HEK293 (cell line): ENCODE measurements at regions not wholly inside any gene's neighbourhood (a gene's known extent, or its start where the extent isn't known, plus 50 kb on each side); places are given as distances from the start of the nearest gene placed in this dataset.

Experiments used
- CTCF ChIA-PET: fragments of 350-600 bp; formaldehyde crosslinking; extraction: SDS; loops from one replicate; lab custom pipeline; 2021; ENCODE audit warnings: antibody characterized with exemption; lab: Yijun Ruan, JAX
- POLR2A ChIA-PET: fragments of 300-600 bp; formaldehyde crosslinking; extraction: SDS; loops from one replicate; lab custom pipeline; 2020; ENCODE audit warnings: antibody characterized with exemption, inconsistent platforms; lab: Yijun Ruan, JAX
- H3K27ac ChIP-seq: fragments of 200-500 bp; sonication (Bioruptor generic); 2 replicates; pipeline ENCODE4 v1.5.1; 2014; ENCODE audit warnings: low read depth, low read length, control low read depth, inconsistent platforms; ENCODE audit errors: extremely low read depth
- H3K36me3 ChIP-seq, 2 experiments: fragments of 200-500 bp in 1 of 2; sonication (Bioruptor generic) in 1 of 2; 1 replicate in 1 of 2; 2 replicates in 1 of 2; pipeline ENCODE4 v1.5.1; 2014 to 2017; ENCODE audit warnings: inconsistent platforms in 2 of 2, low read length in 2 of 2; ENCODE audit not compliant: control insufficient read depth in 2 of 2, insufficient read depth in 1 of 2
- H3K4me1 ChIP-seq: fragments of 200-500 bp; sonication (Bioruptor generic); 2 replicates; pipeline ENCODE4 v1.5.1; 2014; ENCODE audit warnings: mild to moderate bottlenecking, low read length, inconsistent platforms; ENCODE audit not compliant: control insufficient read depth, insufficient read depth
- H3K4me3 ChIP-seq: 2 replicates; pipeline ENCODE4 v1.5.1; 2011; ENCODE audit warnings: low read depth, mild to moderate bottlenecking, control low read depth, low read length, moderate library complexity
- H3K9me3 ChIP-seq: fragments of 200-500 bp; sonication (Bioruptor generic); 2 replicates; pipeline ENCODE4 v1.5.1; 2014; ENCODE audit warnings: low read depth, low read length, inconsistent platforms; ENCODE audit not compliant: control insufficient read depth, insufficient read depth
- BCL11A ChIP-seq: fragments of 450-650 bp; formaldehyde crosslinking; IDR thresholded peaks from 2 replicates; pipeline ENCODE4 v1.5.1; 2016; ENCODE audit warnings: low read depth, missing biosample characterization, missing genetic modification characterization
- HOXD13 ChIP-seq: sonication (generic); formaldehyde crosslinking; IDR thresholded peaks from 2 replicates; pipeline ENCODE4 v1.8.0; 2022; ENCODE audit warnings: missing genetic modification reagents, borderline replicate concordance
- KLF8 ChIP-seq: fragments of 450-650 bp; formaldehyde crosslinking; IDR thresholded peaks from 2 replicates; pipeline ENCODE4 v1.5.1; 2016; ENCODE audit warnings: missing biosample characterization, missing genetic modification characterization
- PRDM6 ChIP-seq: fragments of 450-650 bp; formaldehyde crosslinking; IDR thresholded peaks from 2 replicates; pipeline ENCODE4 v1.5.1; 2017; ENCODE audit warnings: missing biosample characterization, missing genetic modification characterization
- ZBTB26 ChIP-seq: fragments of 450-650 bp; formaldehyde crosslinking; optimal IDR thresholded peaks from 2 replicates; pipeline ENCODE3; 2016; ENCODE audit warnings: missing biosample characterization, mild to moderate bottlenecking, missing genetic modification characterization
- ZFHX2 ChIP-seq: fragments of 450-650 bp; formaldehyde crosslinking; conservative IDR thresholded peaks from 2 replicates; pipeline ENCODE4 v1.5.1; 2016; ENCODE audit warnings: missing biosample characterization, missing genetic modification characterization
- ZNF133 ChIP-seq: fragments of 450-650 bp; formaldehyde crosslinking; IDR thresholded peaks from 2 replicates; pipeline ENCODE4 v1.5.1; 2016; ENCODE audit warnings: missing biosample characterization, missing genetic modification characterization
- ZNF140 ChIP-seq: fragments of 450-650 bp; formaldehyde crosslinking; IDR thresholded peaks from 2 replicates; pipeline ENCODE4 v1.5.1; 2016; ENCODE audit warnings: missing biosample characterization, missing genetic modification characterization
- ZNF16 ChIP-seq: fragments of 450-650 bp; formaldehyde crosslinking; IDR thresholded peaks from 2 replicates; pipeline ENCODE4 v1.5.1; 2016; ENCODE audit warnings: low read depth, missing biosample characterization, missing genetic modification characterization
- ZNF221 ChIP-seq: fragments of 450-650 bp; formaldehyde crosslinking; IDR thresholded peaks from 2 replicates; pipeline ENCODE4 v1.5.1; 2017; ENCODE audit warnings: missing biosample characterization, missing genetic modification characterization, borderline replicate concordance
- ZNF354C ChIP-seq: fragments of 450-650 bp; formaldehyde crosslinking; IDR thresholded peaks from 2 replicates; pipeline ENCODE4 v1.5.1; 2016; ENCODE audit warnings: missing biosample characterization, missing genetic modification characterization, low read depth, borderline replicate concordance
- ZNF366 ChIP-seq: fragments of 450-650 bp; formaldehyde crosslinking; conservative IDR thresholded peaks from 2 replicates; pipeline ENCODE4 v1.5.1; 2016; ENCODE audit warnings: missing biosample characterization, missing genetic modification characterization
- ZNF423 ChIP-seq: fragments of 450-650 bp; formaldehyde crosslinking; IDR thresholded peaks from 2 replicates; pipeline ENCODE4 v1.5.1; 2016; ENCODE audit warnings: missing biosample characterization, missing genetic modification characterization
- ZNF433 ChIP-seq: fragments of 450-650 bp; formaldehyde crosslinking; IDR thresholded peaks from 2 replicates; pipeline ENCODE4 v1.5.1; 2016; ENCODE audit warnings: missing biosample characterization, missing genetic modification characterization, low read depth
- ZNF513 ChIP-seq: fragments of 450-650 bp; IDR thresholded peaks from 2 replicates; pipeline ENCODE4 v1.5.1; 2018; ENCODE audit warnings: missing biosample characterization, missing genetic modification characterization
- ZNF639 ChIP-seq: fragments of 450-650 bp; formaldehyde crosslinking; IDR thresholded peaks from 2 replicates; pipeline ENCODE4 v1.5.1; 2016; ENCODE audit warnings: missing biosample characterization, missing genetic modification characterization
- ZNF677 ChIP-seq: fragments of 450-650 bp; IDR thresholded peaks from 2 replicates; pipeline ENCODE4 v1.5.0; 2018; ENCODE audit warnings: missing biosample characterization, mild to moderate bottlenecking, missing genetic modification characterization, moderate library complexity
- ZSCAN16 ChIP-seq: fragments of 450-650 bp; formaldehyde crosslinking; IDR thresholded peaks from 2 replicates; pipeline ENCODE4 v1.5.1; 2016; ENCODE audit warnings: missing biosample characterization, missing genetic modification characterization

GRCh38 chr18:47717257-47717656 lies 213.2 kb downstream of the SMAD2 start:
- POLR2A ChIA-PET = no interaction called here
- H3K9me3 ChIP-seq = no peaks in the 10 kb centered on the region
- H3K27ac ChIP-seq = no peak overlapping the region
- H3K4me3 ChIP-seq = no peak overlapping the region
- CTCF ChIA-PET = interaction anchor here (0.6 to 1.4 kb wide), 2 partner anchors 16 to 31 kb away, joined by 3 to 5 read pairs; no protein-coding TSS in a partner anchor
- TF ChIP-seq KLF8 (tag by site-specific recombination) (no peak), ZNF677 (tag by site-specific recombination) (no peak), ZNF221 (no peak), ZSCAN16 (tag by site-specific recombination) (no peak), ZNF354C (tag by site-specific recombination) (no peak), ZNF433 (tag by site-specific recombination) (no peak), ZNF639 (no peak), ZNF423 (tag by site-specific recombination) (no peak)
- TF ChIP-seq, all 188 proteins: peak for 0
- H3K4me1 ChIP-seq = no peaks in the 10 kb centered on the region
- H3K36me3 ChIP-seq = no peaks in the 10 kb centered on the region

- H3K27ac ChIP-seq = no peak overlapping the region
- H3K4me3 ChIP-seq = no peak overlapping the region
- H3K9me3 ChIP-seq = no peaks in the 10 kb centered on the region
- POLR2A ChIA-PET = no interaction called here
- no peaks in the 10 kb centered on the region for H3K4me1 ChIP-seq
- H3K36me3 ChIP-seq = no peaks in the 10 kb centered on the region
- TF ChIP-seq ZBTB26 (no peak), ZFHX2 (tag by site-specific recombination) (no peak), ZNF140 (tag by site-specific recombination) (no peak), ZNF366 (tag by site-specific recombination) (no peak), HOXD13 (no peak), ZNF16 (tag by site-specific recombination) (no peak), BCL11A (no peak), PRDM6 (no peak), ZNF513 (tag by site-specific recombination) (no peak), ZNF133 (no peak)
- CTCF ChIA-PET = interaction anchor here (0.6 to 1.4 kb wide), 3 partner anchors 15 to 235 kb away, joined by 3 to 5 read pairs (median 3); no protein-coding TSS in a partner anchor
These were observed 213.8 kb downstream of the SMAD2 start for GRCh38 chr18:47716632-47717185.
